ENCODE measurements at regions not wholly inside any gene's neighbourhood (a gene's known extent, or its start where the extent isn't known, plus 50 kb on each side); places are given as distances from the start of the nearest gene placed in this dataset.
"Not testable (repeated sequence)": the region's sequence is repeated elsewhere in the genome, so short reads cannot be mapped to it uniquely, and the experiment has no call there.

DNA sequence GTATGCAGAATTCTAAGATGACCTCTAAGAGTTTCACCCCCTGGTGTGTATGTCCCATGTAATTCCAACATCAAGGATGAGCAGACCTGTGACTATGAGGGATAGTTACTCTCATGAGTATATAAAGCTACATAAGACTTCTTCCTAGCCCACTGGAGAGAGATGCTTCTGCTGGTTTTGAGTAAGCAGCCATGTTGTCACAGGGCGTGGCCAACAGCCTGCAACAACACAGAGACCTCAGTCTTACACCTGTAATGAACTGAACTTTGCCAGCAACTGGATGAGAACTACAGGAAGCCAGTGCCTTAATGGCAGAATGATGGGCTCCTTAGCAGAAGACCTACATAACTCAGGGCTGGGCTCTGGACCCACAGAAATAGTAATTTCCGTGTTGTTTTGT lies 120.9 kb downstream of the GOLGA6L6 start:
- DNase-seq (ENCODE audit: low spot score); H3K9me3 ChIP-seq (ENCODE audit: control insufficient read depth in 4 of 4, low read length in 3 of 4); H3K4me3 ChIP-seq (ENCODE audit: low read depth in 1 of 3, low read length in 3 of 3); H3K27me3 ChIP-seq (ENCODE audit: control insufficient read depth in 4 of 4, insufficient read depth in 4 of 4, low read length in 3 of 4); H3K9ac ChIP-seq (ENCODE audit: low read depth in 1 of 2, low read length in 2 of 2); H3K36me3 ChIP-seq (ENCODE audit: control insufficient read depth in 4 of 4, insufficient read depth in 3 of 4, low read depth in 1 of 4, low read length in 3 of 4); H3K27ac ChIP-seq (ENCODE audit: low read depth in 1 of 2, low read length in 2 of 2); H3K4me1 ChIP-seq (ENCODE audit: control insufficient read depth in 4 of 4, insufficient read depth in 4 of 4, low read length in 3 of 4): not testable (repeated sequence)
- WGBS: 44% methylated on average over 2 of the region's 2 CpGs

DNA sequence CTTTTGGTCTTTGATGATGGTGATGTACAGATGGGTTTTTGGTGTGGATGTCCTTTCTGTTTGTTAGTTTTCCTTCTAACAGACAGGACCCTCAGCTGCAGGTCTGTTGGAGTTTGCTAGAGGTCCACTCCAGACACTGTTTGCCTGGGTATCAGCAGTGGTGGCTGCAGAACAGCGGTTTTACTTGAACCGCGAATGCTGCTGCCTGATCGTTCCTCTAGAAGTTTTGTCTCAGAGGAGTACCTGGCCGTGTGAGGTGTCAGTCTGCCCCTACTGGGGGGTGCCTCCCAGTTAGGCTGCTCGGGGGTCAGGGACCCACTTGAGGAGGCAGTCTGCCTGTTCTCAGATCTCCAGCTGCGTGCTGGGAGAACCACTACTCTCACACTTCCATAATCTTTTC lies 125.0 kb downstream of the GOLGA6L6 start:
- H3K27ac ChIP-seq (ENCODE audit: low read depth in 1 of 2, low read length in 2 of 2); H3K4me3 ChIP-seq (ENCODE audit: low read depth in 1 of 3, low read length in 3 of 3); H3K9me3 ChIP-seq (ENCODE audit: control insufficient read depth in 4 of 4, low read length in 3 of 4); H3K36me3 ChIP-seq (ENCODE audit: control insufficient read depth in 4 of 4, insufficient read depth in 3 of 4, low read depth in 1 of 4, low read length in 3 of 4); H3K27me3 ChIP-seq (ENCODE audit: control insufficient read depth in 4 of 4, insufficient read depth in 4 of 4, low read length in 3 of 4); H3K9ac ChIP-seq (ENCODE audit: low read depth in 1 of 2, low read length in 2 of 2); H3K4me1 ChIP-seq (ENCODE audit: control insufficient read depth in 4 of 4, insufficient read depth in 4 of 4, low read length in 3 of 4); DNase-seq (ENCODE audit: low spot score): not testable (repeated sequence)
- 70% methylated on average over 7 of the region's 7 CpGs for WGBS

DNA sequence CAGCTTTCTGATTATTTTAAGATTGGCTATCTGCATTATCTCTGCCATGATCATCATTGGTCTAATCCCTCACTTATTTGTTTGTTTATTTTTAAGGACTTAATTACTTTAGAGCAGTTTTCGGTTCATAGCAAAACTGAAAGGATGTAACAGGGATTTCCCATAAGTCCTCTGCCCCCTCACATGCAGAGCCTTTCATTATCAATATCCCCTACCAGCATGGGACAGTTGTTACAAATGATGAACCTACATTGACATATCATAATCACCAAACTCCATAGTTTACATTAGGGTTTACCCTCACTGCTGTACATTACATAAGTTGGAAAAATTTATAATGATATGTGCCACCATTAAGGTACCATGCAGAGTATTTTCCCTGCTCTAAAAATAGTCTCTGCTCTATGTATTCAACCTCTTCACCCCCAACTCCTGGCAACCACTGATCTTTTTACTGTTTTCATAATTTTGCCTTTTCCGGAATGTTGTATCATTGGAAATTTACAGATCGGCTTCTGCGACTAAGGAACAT lies 131.9 kb downstream of the GOLGA6L6 start:
- not testable (repeated sequence) for H3K4me1 ChIP-seq (ENCODE audit: control insufficient read depth in 4 of 4, insufficient read depth in 4 of 4, low read length in 3 of 4); H3K27me3 ChIP-seq (ENCODE audit: control insufficient read depth in 4 of 4, insufficient read depth in 4 of 4, low read length in 3 of 4); H3K9me3 ChIP-seq (ENCODE audit: control insufficient read depth in 4 of 4, low read length in 3 of 4); H3K4me3 ChIP-seq (ENCODE audit: low read depth in 1 of 3, low read length in 3 of 3); H3K36me3 ChIP-seq (ENCODE audit: control insufficient read depth in 4 of 4, insufficient read depth in 3 of 4, low read depth in 1 of 4, low read length in 3 of 4); H3K9ac ChIP-seq (ENCODE audit: low read depth in 1 of 2, low read length in 2 of 2); DNase-seq (ENCODE audit: low spot score); H3K27ac ChIP-seq (ENCODE audit: low read depth in 1 of 2, low read length in 2 of 2)
- 89% methylated on average over 4 of the region's 4 CpGs for WGBS

GRCh38 chr15:20409247-20409646 lies 132.4 kb downstream of the GOLGA6L6 start:
- Histone ChIP-seq H3K4me3 (ENCODE audit: low read depth in 1 of 3, low read length in 3 of 3) (no peak overlapping the region), H3K36me3 (ENCODE audit: control insufficient read depth in 4 of 4, insufficient read depth in 3 of 4, low read depth in 1 of 4, low read length in 3 of 4) (no peaks in the 10 kb centered on the region), H3K4me1 (ENCODE audit: control insufficient read depth in 4 of 4, insufficient read depth in 4 of 4, low read length in 3 of 4) (no peaks in the 10 kb centered on the region), H3K9me3 (ENCODE audit: control insufficient read depth in 4 of 4, low read length in 3 of 4) (peaks cover 0 to 4% (median 0%) of the 10 kb centered on the region in 4 donors), H3K9ac (ENCODE audit: low read depth in 1 of 2, low read length in 2 of 2) (no peak overlapping the region), H3K27ac (ENCODE audit: low read depth in 1 of 2, low read length in 2 of 2) (no peak overlapping the region), H3K27me3 (ENCODE audit: control insufficient read depth in 4 of 4, insufficient read depth in 4 of 4, low read length in 3 of 4) (no peaks in the 10 kb centered on the region)
- DNase-seq (ENCODE audit: low spot score): no peak
- no peak for TF ChIP-seq FOXA1 (IDR thresholded peaks at IDR 0.05)
- TF ChIP-seq, protein P1, sequence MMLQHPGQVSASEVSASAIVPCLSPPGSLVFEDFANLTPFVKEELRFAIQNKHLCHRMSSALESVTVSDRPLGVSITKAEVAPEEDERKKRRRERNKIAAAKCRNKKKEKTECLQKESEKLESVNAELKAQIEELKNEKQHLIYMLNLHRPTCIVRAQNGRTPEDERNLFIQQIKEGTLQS (IDR thresholded peaks at IDR 0.05): no peak
- TF ChIP-seq SP1 (IDR thresholded peaks at IDR 0.05): no peak
- TF ChIP-seq EGR1 (IDR thresholded peaks at IDR 0.05; ENCODE audit: low read depth in 2 of 2): no peak
- 84% methylated on average over 1 of the region's 1 CpG for WGBS

- WGBS: 61% methylated on average over 6 of the region's 6 CpGs
- Histone ChIP-seq H3K27ac (ENCODE audit: low read depth in 1 of 2, low read length in 2 of 2) (no peak overlapping the region), H3K4me3 (ENCODE audit: low read depth in 1 of 3, low read length in 3 of 3) (no peak overlapping the region), H3K4me1 (ENCODE audit: control insufficient read depth in 4 of 4, insufficient read depth in 4 of 4, low read length in 3 of 4) (no peaks in the 10 kb centered on the region), H3K9ac (ENCODE audit: low read depth in 1 of 2, low read length in 2 of 2) (no peak overlapping the region), H3K27me3 (ENCODE audit: control insufficient read depth in 4 of 4, insufficient read depth in 4 of 4, low read length in 3 of 4) (no peaks in the 10 kb centered on the region), H3K9me3 (ENCODE audit: control insufficient read depth in 4 of 4, low read length in 3 of 4) (peaks cover 0 to 4% (median 0%) of the 10 kb centered on the region in 4 donors), H3K36me3 (ENCODE audit: control insufficient read depth in 4 of 4, insufficient read depth in 3 of 4, low read depth in 1 of 4, low read length in 3 of 4) (no peaks in the 10 kb centered on the region)
- no peak for DNase-seq (ENCODE audit: low spot score)
- no peak for TF ChIP-seq RXRA (IDR thresholded peaks at IDR 0.05)
- TF ChIP-seq, protein P2, sequence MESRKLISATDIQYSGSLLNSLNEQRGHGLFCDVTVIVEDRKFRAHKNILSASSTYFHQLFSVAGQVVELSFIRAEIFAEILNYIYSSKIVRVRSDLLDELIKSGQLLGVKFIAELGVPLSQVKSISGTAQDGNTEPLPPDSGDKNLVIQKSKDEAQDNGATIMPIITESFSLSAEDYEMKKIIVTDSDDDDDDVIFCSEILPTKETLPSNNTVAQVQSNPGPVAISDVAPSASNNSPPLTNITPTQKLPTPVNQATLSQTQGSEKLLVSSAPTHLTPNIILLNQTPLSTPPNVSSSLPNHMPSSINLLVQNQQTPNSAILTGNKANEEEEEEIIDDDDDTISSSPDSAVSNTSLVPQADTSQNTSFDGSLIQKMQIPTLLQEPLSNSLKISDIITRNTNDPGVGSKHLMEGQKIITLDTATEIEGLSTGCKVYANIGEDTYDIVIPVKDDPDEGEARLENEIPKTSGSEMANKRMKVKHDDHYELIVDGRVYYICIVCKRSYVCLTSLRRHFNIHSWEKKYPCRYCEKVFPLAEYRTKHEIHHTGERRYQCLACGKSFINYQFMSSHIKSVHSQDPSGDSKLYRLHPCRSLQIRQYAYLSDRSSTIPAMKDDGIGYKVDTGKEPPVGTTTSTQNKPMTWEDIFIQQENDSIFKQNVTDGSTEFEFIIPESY (IDR thresholded peaks at IDR 0.05): no peak
- no peak for TF ChIP-seq JUND (IDR thresholded peaks at IDR 0.05)
- TF ChIP-seq, protein P3, sequence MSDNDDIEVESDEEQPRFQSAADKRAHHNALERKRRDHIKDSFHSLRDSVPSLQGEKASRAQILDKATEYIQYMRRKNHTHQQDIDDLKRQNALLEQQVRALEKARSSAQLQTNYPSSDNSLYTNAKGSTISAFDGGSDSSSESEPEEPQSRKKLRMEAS (IDR thresholded peaks at IDR 0.05): no peak
- TF ChIP-seq, protein P1 (IDR thresholded peaks at IDR 0.05): no peak
- no peak for TF ChIP-seq SP1 (IDR thresholded peaks at IDR 0.05)
- no peak for TF ChIP-seq HNF4A (conservative IDR thresholded peaks at IDR 0.05)
- no peak for TF ChIP-seq FOXA2 (IDR thresholded peaks at IDR 0.05)
- no peak for TF ChIP-seq GABPA (IDR thresholded peaks at IDR 0.05 in 1 of 2, conservative IDR thresholded peaks at IDR 0.05 in 1 of 2)
- no peak for TF ChIP-seq NR2F2 (IDR thresholded peaks at IDR 0.05)
- TF ChIP-seq, protein P4, sequence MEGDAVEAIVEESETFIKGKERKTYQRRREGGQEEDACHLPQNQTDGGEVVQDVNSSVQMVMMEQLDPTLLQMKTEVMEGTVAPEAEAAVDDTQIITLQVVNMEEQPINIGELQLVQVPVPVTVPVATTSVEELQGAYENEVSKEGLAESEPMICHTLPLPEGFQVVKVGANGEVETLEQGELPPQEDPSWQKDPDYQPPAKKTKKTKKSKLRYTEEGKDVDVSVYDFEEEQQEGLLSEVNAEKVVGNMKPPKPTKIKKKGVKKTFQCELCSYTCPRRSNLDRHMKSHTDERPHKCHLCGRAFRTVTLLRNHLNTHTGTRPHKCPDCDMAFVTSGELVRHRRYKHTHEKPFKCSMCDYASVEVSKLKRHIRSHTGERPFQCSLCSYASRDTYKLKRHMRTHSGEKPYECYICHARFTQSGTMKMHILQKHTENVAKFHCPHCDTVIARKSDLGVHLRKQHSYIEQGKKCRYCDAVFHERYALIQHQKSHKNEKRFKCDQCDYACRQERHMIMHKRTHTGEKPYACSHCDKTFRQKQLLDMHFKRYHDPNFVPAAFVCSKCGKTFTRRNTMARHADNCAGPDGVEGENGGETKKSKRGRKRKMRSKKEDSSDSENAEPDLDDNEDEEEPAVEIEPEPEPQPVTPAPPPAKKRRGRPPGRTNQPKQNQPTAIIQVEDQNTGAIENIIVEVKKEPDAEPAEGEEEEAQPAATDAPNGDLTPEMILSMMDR (IDR thresholded peaks at IDR 0.05; ENCODE audit: low read depth, low read length, missing input control): no peak
- no peak for TF ChIP-seq TAF1 (conservative IDR thresholded peaks at IDR 0.05)
- no peak for TF ChIP-seq RAD21 (IDR thresholded peaks at IDR 0.05)
- TF ChIP-seq YY1 (IDR thresholded peaks at IDR 0.05): no peak
- TF ChIP-seq FOXA1 (IDR thresholded peaks at IDR 0.05): no peak
Measured at GRCh38 chr15:20407553-20407952, 134.0 kb downstream of the GOLGA6L6 start.

Data from liver (tissue), 8 donors.